ENCODE measurements at regions not wholly inside any gene's neighbourhood (a gene's known extent, or its start where the extent isn't known, plus 50 kb on each side); places are given as distances from the start of the nearest gene placed in this dataset.

DNA sequence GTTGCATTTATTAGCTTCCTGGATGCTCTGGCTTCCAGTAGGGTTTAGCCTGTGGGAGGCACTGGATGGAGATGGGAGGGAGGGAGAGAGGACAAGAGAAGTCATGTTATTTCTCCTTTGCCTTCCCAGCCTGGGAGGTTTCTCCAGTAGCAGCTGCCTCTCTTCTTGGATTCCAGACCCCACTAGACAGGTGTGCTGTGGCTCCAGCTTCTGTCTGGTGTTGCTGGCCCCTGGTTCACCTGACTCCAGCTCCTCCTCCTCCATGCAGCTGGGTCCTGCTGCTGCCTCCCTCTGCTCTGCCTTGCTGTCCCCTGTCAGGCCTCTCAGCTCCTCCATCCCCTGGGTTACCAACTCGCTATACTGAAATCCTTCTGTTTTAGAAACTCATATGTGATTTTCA, 188.9 kb upstream of the TNP1 start:
- TF ChIP-seq, protein P1, sequence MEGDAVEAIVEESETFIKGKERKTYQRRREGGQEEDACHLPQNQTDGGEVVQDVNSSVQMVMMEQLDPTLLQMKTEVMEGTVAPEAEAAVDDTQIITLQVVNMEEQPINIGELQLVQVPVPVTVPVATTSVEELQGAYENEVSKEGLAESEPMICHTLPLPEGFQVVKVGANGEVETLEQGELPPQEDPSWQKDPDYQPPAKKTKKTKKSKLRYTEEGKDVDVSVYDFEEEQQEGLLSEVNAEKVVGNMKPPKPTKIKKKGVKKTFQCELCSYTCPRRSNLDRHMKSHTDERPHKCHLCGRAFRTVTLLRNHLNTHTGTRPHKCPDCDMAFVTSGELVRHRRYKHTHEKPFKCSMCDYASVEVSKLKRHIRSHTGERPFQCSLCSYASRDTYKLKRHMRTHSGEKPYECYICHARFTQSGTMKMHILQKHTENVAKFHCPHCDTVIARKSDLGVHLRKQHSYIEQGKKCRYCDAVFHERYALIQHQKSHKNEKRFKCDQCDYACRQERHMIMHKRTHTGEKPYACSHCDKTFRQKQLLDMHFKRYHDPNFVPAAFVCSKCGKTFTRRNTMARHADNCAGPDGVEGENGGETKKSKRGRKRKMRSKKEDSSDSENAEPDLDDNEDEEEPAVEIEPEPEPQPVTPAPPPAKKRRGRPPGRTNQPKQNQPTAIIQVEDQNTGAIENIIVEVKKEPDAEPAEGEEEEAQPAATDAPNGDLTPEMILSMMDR (IDR thresholded peaks at IDR 0.05; ENCODE audit: insufficient read depth, low read depth, low read length): no peak
- no peak for TF ChIP-seq EZH2 (IDR thresholded peaks at IDR 0.05; ENCODE audit: insufficient read depth, low read length)
